Spleen (tissue), 11 donors: ENCODE measurements at regions not wholly inside any gene's neighbourhood (a gene's known extent, or its start where the extent isn't known, plus 50 kb on each side); places are given as distances from the start of the nearest gene placed in this dataset.

Experiments used
- DNase-seq: peaks from one replicate; pipeline ENCODE4 v3.0.0-alpha.2; 2020
- H3K27ac ChIP-seq, 8 donors: fragments of 200-600 bp; sonication (generic) in 7 of 8; 1 replicate in 4 of 8; 2 replicates in 4 of 8; pipeline versions ENCODE4 v1.5.0 to v1.8.0; 2016 to 2021; ENCODE audit warnings: inconsistent platforms in 4 of 8, mild to moderate bottlenecking in 4 of 8, moderate library complexity in 1 of 8
- H3K27me3 ChIP-seq, 7 donors: fragments of 200-600 bp; sonication (generic) in 6 of 7; replicated peaks in 1 of 7; 1 replicate in 4 of 7; 2 replicates in 3 of 7; pipeline versions ENCODE4 v1.5.0 to v1.8.0; 2016 to 2021; ENCODE audit warnings: inconsistent platforms in 3 of 7, mild to moderate bottlenecking in 1 of 7
- H3K36me3 ChIP-seq, 6 donors: fragments of 200-600 bp; sonication (generic) in 5 of 6; 1 replicate in 4 of 6; 2 replicates in 2 of 6; pipeline versions ENCODE4 v1.5.0 to v1.8.0; 2016 to 2021; ENCODE audit warnings: inconsistent platforms in 2 of 6
- H3K4me1 ChIP-seq, 6 donors: fragments of 200-600 bp; sonication (generic) in 5 of 6; 1 replicate in 3 of 6; 2 replicates in 3 of 6; pipeline versions ENCODE4 v1.5.0 to v1.8.0; 2016 to 2021; ENCODE audit warnings: inconsistent platforms in 3 of 6
- H3K4me3 ChIP-seq, 8 donors: fragments of 200-600 bp; sonication (generic) in 7 of 8; 1 replicate in 4 of 8; 2 replicates in 4 of 8; pipeline versions ENCODE4 v1.5.0 to v1.8.0; 2016 to 2021; ENCODE audit warnings: inconsistent platforms in 4 of 8, mild to moderate bottlenecking in 4 of 8, moderate library complexity in 2 of 8
- H3K9me3 ChIP-seq, 8 donors: fragments of 200-600 bp; sonication (generic) in 7 of 8; 1 replicate in 4 of 8; 2 replicates in 4 of 8; pipeline versions ENCODE4 v1.5.0 to v1.8.0; 2016 to 2021; ENCODE audit warnings: inconsistent platforms in 4 of 8
- CTCF ChIP-seq, 11 experiments: fragments of 200-600 bp in 7 of 11; fragments of 450-650 bp in 4 of 11; sonication (generic) in 4 of 11; IDR thresholded peaks in 8 of 11; conservative IDR thresholded peaks in 3 of 11; 1 replicate in 7 of 11; 2 replicates in 4 of 11; pipeline versions ENCODE4 v1.4.0 to v1.8.0; 2016 to 2021; ENCODE audit warnings: antibody characterized with exemption in 11 of 11, inconsistent platforms in 4 of 11, mild to moderate bottlenecking in 1 of 11
- POLR2A ChIP-seq, 3 donors: fragments of 450-650 bp; IDR thresholded peaks; one replicate each; pipeline ENCODE4 v1.5.1; 2017; ENCODE audit warnings: antibody characterized with exemption in 3 of 3, mild to moderate bottlenecking in 1 of 3
- POLR2AphosphoS5 ChIP-seq, 3 donors: sonication (generic); formaldehyde crosslinking; IDR thresholded peaks; one replicate each; pipeline ENCODE4 v1.5.1; 2017; ENCODE audit warnings: antibody characterized with exemption in 3 of 3
- WGBS, 5 donors: extraction: QIAGEN DNeasy Blood & Tissue Kit in 3 of 5; methylation state at CpG; one replicate each; pipeline versions ENCODE4 v1.1.5 to v1.1.7; 2013 to 2018; 5-methylcytosine and 5-hydroxymethylcytosine counted together
- intact Hi-C: fragments of 100-400 bp; cut with DNase I; formaldehyde crosslinking; loops from one replicate; pipeline ENCODE4 v1.15.0; 2023; ENCODE audit warnings: low total_unique reads
- donor health status: healthy with polysubstance abuse.
- donor health status: DM: no; HTN: no; CAD: no; lungs with moderate emphysema.
- donor health status: DM: no; HTN: no; CAD: no.
- donor health status: Bipolar disorder and iron deficiency.
- donor health status: healthy.
- donor health status: DM: no; HTN: no; CAD: no.
- donor health status: DM: yes; HTN: yes; CAD: no.

- intact Hi-C loops, result no loop called here
- H3K27me3 ChIP-seq, result no peaks in the 10 kb centered on the region
- peak overlapping the region; percentile 35 to 85 (median 74) for H3K27ac ChIP-seq
- peaks cover 21 to 84% (median 65%) of the 10 kb centered on the region in 6 donors for H3K4me1 ChIP-seq
- H3K4me3 ChIP-seq, result peak overlapping the region in 3 of 8 donors; percentile 2 to 50 (median 6)
- H3K9me3 ChIP-seq, result peaks cover 0 to 5% (median 0%) of the 10 kb centered on the region in 8 donors
- 33 to 43% (median 41%) methylated on average over 14 of the region's 14 CpGs for WGBS, 5 donors
- no peaks in the 10 kb centered on the region for H3K36me3 ChIP-seq
- TF ChIP-seq CTCF (IDR thresholded peaks at IDR 0.05 in 8 of 11, conservative IDR thresholded peaks at IDR 0.05 in 3 of 11) (no peak), POLR2AphosphoS5 (IDR thresholded peaks at IDR 0.05) (peak in 2 of 3 donors; percentile 52 to 69), POLR2A (IDR thresholded peaks at IDR 0.05) (peak in 1 of 3 donors; percentile 40)
- DNase-seq, result peak; percentile 72
These were observed 53.7 kb upstream of the MEF2A start for GRCh38 chr15:99511866-99512661.

GRCh38 chr15:99514306-99514705 lies 51.5 kb upstream of the MEF2A start:
- 61 to 83% (median 74%) methylated on average over 5 of the region's 5 CpGs for WGBS, 5 donors
- DNase-seq, result peak; percentile 51
- Histone ChIP-seq H3K4me3 (no peak overlapping the region), H3K36me3 (no peaks in the 10 kb centered on the region), H3K9me3 (peaks cover 0 to 5% (median 0%) of the 10 kb centered on the region in 8 donors), H3K27me3 (no peaks in the 10 kb centered on the region), H3K27ac (peak overlapping the region in 3 of 8 donors; percentile 32 to 82 (median 75)), H3K4me1 (peaks cover under 1 to 61% (median 43%) of the 10 kb centered on the region in 6 donors)
- intact Hi-C loops, result no loop called here
- TF ChIP-seq POLR2AphosphoS5 (IDR thresholded peaks at IDR 0.05) (no peak), POLR2A (IDR thresholded peaks at IDR 0.05) (no peak), CTCF (IDR thresholded peaks at IDR 0.05 in 8 of 11, conservative IDR thresholded peaks at IDR 0.05 in 3 of 11) (no peak)
